ENCODE measurements at regions not wholly inside any gene's neighbourhood (a gene's known extent, or its start where the extent isn't known, plus 50 kb on each side); places are given as distances from the start of the nearest gene placed in this dataset.

DNA sequence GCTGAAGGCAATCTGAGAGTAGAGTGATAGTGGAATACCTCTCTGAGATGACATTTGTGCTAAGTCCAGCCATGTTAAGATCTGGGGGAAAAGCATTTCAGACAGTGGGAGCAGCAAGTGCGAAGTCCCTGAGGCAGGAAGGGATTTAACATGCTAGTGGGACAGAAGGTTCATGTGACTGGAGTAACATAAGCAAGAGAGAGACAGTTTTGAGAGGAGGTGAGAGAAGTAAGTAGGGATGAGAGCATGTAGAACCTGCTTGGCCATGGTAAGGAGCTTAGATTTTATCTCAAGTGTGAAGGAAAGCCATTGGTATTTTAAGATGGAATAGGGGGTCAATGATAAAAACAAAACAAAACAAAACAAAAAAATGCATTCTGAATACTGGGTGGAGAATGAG, 358.6 kb upstream of the KCNH8 start:
- no TSS peak for BruUV-seq (replicated peaks)
- Histone ChIP-seq H3K56ac (ENCODE audit: extremely low read depth, insufficient read depth, low read length) (no peak overlapping the region), H2AFZ (replicated peaks; ENCODE audit: low read length, poor library complexity) (no peak overlapping the region), H3K36me3 (ENCODE audit: control insufficient read depth, insufficient read depth, low read length) (no peaks in the 10 kb centered on the region), H3K9me3 (ENCODE audit: control insufficient read depth, insufficient read depth, low read length) (no peaks in the 10 kb centered on the region), H3K14ac (replicated peaks; ENCODE audit: low read depth, low read length) (no peak overlapping the region), H3K27me3 (ENCODE audit: control insufficient read depth, insufficient read depth, low read length) (no peaks in the 10 kb centered on the region), H2BK5ac (ENCODE audit: low read depth, low read length, poor library complexity, severe bottlenecking) (no peak overlapping the region), H3K4me2 (ENCODE audit: low read depth, low read length) (no peak overlapping the region), H2BK120ac (ENCODE audit: low read depth, low read length) (no peak overlapping the region), H2BK20ac (ENCODE audit: low read depth, low read length) (no peak overlapping the region), H3K9ac (ENCODE audit: low read depth, low read length) (no peak overlapping the region), H4K20me1 (ENCODE audit: insufficient read depth, low read length) (no peaks in the 10 kb centered on the region), H3K4me3 (ENCODE audit: insufficient read depth, low read depth, low read length) (no peak overlapping the region), H4K91ac (ENCODE audit: insufficient read depth, low read depth, low read length) (no peak overlapping the region), H3K4ac (ENCODE audit: low read depth, low read length) (no peak overlapping the region), H3K18ac (ENCODE audit: low read depth, low read length) (no peak overlapping the region), H3K27ac (ENCODE audit: insufficient read depth, low read length) (no peak overlapping the region), H3K79me1 (ENCODE audit: low read depth in 1 of 2, low read length in 2 of 2) (no peaks in the 10 kb centered on the region), H4K5ac (ENCODE audit: low read depth, low read length) (no peak overlapping the region), H3K23ac (ENCODE audit: low read depth, low read length) (no peak overlapping the region), H3K9me1 (ENCODE audit: insufficient read depth, low read length) (no peaks in the 10 kb centered on the region), H3K4me1 (ENCODE audit: control insufficient read depth, insufficient read depth, low read length) (no peaks in the 10 kb centered on the region), H2BK15ac (ENCODE audit: low read depth, low read length) (no peak overlapping the region), H2AK5ac (ENCODE audit: low read depth, low read length) (no peak overlapping the region), H4K8ac (ENCODE audit: low read depth in 2 of 2, low read length in 2 of 2) (no peak overlapping the region), H2AK9ac (replicated peaks; ENCODE audit: low read depth, low read length, poor library complexity) (no peak overlapping the region)
- 33% methylated on average over 1 of the region's 1 CpG; no CpG with 5 or more reads in 1 of the 2 experiments for WGBS, 2 experiments (ENCODE audit: extremely low coverage in 2 of 2, insufficient read length in 1 of 2)
- ChIA-PET POLR2A (ENCODE audit: unreplicated experiment) (interaction anchor here (0.5 kb wide), 1 partner anchor 1654 kb away, joined by 4 read pairs; no protein-coding TSS in a partner anchor), CTCF (no interaction called here)
- dilution Hi-C loops (cut with HindIII; ENCODE audit: low sequenced_read_pairs, unreplicated experiment) (no loop called here), intact Hi-C loops (cut with micrococcal nuclease) (no loop called here), in situ Hi-C loops (cut with MboI; ENCODE audit: low sequenced_read_pairs) (no loop called here)
- no peak for DNase-seq
- TF ChIP-seq RAD21 (IDR thresholded peaks at IDR 0.05; ENCODE audit: low read length) (no peak), SMC3 (IDR thresholded peaks at IDR 0.05; ENCODE audit: low read depth, low read length) (no peak), MAFK (IDR thresholded peaks at IDR 0.05; ENCODE audit: low read depth, low read length) (no peak), POLR2A (IDR thresholded peaks at IDR 0.05; ENCODE audit: low read depth, low read length) (no peak), MAZ (IDR thresholded peaks at IDR 0.05; ENCODE audit: borderline replicate concordance, low read depth, low read length) (no peak)
- TF ChIP-seq, protein P1, sequence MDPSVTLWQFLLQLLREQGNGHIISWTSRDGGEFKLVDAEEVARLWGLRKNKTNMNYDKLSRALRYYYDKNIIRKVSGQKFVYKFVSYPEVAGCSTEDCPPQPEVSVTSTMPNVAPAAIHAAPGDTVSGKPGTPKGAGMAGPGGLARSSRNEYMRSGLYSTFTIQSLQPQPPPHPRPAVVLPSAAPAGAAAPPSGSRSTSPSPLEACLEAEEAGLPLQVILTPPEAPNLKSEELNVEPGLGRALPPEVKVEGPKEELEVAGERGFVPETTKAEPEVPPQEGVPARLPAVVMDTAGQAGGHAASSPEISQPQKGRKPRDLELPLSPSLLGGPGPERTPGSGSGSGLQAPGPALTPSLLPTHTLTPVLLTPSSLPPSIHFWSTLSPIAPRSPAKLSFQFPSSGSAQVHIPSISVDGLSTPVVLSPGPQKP (IDR thresholded peaks at IDR 0.05; ENCODE audit: borderline replicate concordance, low read depth, low read length) = no peak
- TF ChIP-seq, protein P2, sequence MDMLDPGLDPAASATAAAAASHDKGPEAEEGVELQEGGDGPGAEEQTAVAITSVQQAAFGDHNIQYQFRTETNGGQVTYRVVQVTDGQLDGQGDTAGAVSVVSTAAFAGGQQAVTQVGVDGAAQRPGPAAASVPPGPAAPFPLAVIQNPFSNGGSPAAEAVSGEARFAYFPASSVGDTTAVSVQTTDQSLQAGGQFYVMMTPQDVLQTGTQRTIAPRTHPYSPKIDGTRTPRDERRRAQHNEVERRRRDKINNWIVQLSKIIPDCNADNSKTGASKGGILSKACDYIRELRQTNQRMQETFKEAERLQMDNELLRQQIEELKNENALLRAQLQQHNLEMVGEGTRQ (IDR thresholded peaks at IDR 0.05; ENCODE audit: low read depth, low read length) = no peak
- no peak for ATAC-seq (ENCODE audit: low read depth)
